ENCODE measurements at regions not wholly inside any gene's neighbourhood (a gene's known extent, or its start where the extent isn't known, plus 50 kb on each side); places are given as distances from the start of the nearest gene placed in this dataset.

DNA sequence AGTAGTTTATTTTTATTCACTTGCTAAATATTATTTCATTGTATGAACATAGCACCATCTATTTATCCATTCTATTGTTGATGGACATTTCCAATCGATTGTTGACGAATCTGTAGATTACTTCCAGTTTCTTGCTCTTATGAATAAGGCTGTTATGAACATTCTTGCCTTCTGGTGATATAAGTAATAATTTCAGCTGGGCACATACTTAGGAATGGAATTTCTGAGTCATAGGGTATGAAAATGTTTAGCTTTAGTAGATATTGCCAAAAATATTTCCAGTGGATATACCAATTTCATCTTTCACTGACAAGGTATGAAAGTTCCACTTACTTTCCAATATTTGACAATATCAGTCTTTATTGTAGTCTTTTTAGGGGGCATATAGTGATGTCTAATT, 468.5 kb downstream of the ETNK1 start:
- TF ChIP-seq POLR2A (IDR thresholded peaks at IDR 0.05; ENCODE audit: low read depth, low read length) (no peak), POLR2AphosphoS5 (IDR thresholded peaks at IDR 0.05; ENCODE audit: low read depth, low read length) (no peak), TAF1 (IDR thresholded peaks at IDR 0.05; ENCODE audit: low read depth, low read length) (no peak), PAX5 (IDR thresholded peaks at IDR 0.05; ENCODE audit: insufficient read depth, low read length, severe bottlenecking) (no peak), SPI1 (IDR thresholded peaks at IDR 0.05; ENCODE audit: low read depth, low read length) (no peak), POU2F2 (IDR thresholded peaks at IDR 0.05; ENCODE audit: low read depth, low read length) (no peak)
